T1000 (cell line): ENCODE measurements at regions not wholly inside any gene's neighbourhood (a gene's known extent, or its start where the extent isn't known, plus 50 kb on each side); places are given as distances from the start of the nearest gene placed in this dataset.
A peak's percentile ranks its signal among the peaks of the same experiment; 100 is the strongest.

Experiments used
- DNase-seq: peaks from one replicate; lab custom pipeline; 2025; ENCODE audit warnings: mixed read lengths; lab: John Stamatoyannopoulos, UW

DNA sequence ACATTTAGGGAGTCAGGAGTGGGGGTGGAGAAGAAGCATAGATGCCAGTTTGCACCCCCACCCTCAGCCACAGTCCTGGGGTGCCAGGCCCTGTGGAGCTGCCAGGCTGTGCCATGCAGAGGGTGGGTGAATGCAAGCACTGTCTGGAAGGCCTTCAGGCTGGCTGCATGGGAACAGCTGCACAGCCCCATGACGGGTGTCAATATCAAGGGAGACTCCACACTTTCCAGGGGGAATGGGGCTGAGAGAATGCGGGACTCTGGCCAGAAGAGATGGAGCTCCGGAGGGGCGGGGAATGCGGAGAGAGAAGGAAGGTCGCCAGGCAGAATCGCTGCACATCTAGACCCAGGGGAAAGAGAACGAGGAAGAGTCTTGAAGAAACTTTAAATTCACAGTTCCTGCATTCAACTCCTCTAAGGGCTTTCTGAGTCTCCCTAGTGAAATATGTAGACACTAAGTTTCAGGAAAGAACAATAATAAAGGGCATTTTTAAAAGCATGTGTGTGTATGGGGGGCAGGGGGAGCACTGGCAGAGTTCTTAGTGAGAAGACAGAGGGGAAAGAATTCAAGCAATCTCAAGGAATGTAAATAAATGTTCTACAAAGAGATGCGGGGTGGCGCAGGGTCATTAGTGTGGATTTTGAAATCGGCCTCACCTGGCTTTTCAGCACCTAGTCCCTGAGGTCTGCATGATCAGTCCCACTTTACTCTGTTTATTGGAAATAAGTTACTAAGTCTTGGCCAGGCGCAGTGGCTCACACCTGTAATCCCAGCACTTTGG, 59.1 kb downstream of the BOD1 start:
- no peak for DNase-seq

- DNase-seq = no peak
These were observed 60.1 kb downstream of the BOD1 start for GRCh38 chr5:173556142-173557028.

GRCh38 chr5:173554989-173555705, 61.3 kb downstream of the BOD1 start:
- no peak for DNase-seq

DNA sequence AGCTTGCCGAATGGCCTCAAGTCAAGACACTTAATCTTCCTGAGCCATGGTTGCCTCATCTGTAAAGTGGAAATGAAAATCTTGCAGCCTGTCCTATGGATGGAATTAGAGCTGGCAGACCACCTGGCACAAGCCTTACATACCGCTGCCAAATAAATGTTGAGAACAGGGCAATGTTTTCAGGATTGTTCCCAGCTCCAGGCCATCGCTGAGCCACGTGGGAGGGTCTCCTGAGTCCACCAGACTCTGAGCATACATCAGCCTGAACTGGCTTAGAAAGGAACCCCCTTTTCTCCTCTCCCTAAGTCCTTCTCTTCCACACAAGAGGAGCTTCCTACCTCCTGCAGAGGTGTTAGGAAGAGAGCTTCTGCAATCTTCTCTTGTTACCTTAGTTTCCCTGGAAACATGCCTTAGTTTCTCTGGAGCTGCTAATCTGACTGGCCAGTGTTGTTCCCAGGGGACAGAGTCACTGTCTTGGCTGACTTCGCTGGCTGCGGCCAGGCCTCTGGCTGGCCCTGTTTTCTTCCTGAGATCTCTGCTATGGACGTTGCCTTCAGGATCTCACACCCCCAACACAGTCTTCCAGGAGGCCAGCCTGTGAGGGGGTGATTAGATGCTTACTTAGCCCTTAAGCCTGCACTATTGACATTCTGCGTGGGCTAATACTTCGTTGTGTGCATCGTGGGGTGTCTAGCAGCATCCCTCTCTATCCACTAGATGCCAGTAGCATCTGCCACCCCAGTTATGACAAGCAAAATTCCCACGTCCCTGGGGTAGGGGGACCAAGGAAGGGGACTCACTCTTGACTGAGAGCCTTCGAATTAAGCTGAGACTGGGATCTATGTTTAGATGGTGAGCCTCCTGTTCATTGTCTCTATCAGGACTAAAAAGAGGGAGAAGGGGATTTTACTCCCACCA, 62.2 kb downstream of the BOD1 start:
- no peak for DNase-seq

DNA sequence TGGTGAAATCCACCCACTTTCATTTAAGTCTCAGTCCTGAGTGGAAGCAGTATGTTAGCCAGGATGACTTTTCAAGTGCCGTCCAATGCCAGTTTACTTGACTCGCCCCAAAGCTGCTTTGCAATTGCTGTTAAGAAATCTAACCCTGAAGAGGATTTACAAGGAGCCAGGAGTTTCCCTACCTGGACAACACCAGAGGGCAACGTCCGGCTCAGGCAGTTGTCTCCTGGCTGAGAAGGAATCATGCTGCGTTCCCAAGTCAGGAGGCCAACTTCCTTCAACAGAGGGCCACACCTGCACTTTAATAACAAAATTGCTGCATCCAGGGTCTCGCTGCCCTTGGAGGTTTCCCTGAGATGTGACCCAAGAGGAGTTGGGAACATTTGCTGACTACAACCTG, 65.8 kb downstream of the BOD1 start:
- no peak for DNase-seq

DNA sequence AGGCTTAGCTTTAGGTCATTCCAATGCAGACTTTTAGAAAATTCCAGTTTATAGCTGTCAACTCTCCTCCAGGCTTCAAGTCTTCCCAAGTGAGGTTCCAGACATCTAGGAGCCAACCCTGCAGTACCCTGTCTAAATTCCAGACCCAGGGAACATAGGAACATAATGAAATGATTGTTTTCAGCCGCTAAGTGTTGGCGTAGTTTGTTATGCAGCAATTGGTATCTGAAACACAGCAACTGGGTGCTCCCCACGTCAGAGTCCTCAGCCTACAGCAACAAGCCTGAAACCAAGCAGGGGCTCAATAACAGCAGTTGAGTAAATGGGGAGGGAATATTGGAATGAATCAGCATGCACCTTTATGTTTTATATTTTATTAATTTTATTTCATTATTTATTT, 66.8 kb downstream of the BOD1 start:
- no peak for DNase-seq

DNA sequence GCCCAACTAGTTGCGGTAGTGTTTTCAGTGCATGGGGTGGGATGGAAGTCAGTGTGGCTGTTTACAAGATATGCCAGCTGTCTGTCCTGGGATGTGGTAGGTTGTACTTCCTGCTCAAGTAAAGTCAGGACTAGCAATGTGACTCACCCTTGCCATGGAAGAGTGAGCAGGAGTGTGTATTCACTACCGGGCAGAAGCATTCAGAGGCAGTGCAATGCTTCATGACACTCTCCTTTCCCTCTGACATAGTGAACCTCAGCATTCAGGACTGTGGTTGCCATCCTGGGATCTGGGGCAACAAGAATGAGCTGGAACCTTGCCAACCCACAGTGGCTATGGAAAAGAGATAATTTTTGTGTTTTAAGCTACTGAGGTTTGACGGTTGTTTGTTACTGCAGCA, 68.9 kb downstream of the BOD1 start:
- DNase-seq = peak; percentile 11

GRCh38 chr5:173542964-173543363, 73.5 kb downstream of the BOD1 start:
- no peak for DNase-seq

GRCh38 chr5:173542159-173542558, 74.3 kb downstream of the BOD1 start:
- DNase-seq = no peak

GRCh38 chr5:173538654-173539053, 77.8 kb downstream of the BOD1 start:
- no peak for DNase-seq

GRCh38 chr5:173538018-173538417, 78.4 kb downstream of the BOD1 start:
- DNase-seq = no peak

- no peak for DNase-seq
These were observed 79.2 kb downstream of the BOD1 start for GRCh38 chr5:173537228-173537627.

GRCh38 chr5:173535976-173536639, 80.3 kb downstream of the BOD1 start:
- DNase-seq = no peak

DNA sequence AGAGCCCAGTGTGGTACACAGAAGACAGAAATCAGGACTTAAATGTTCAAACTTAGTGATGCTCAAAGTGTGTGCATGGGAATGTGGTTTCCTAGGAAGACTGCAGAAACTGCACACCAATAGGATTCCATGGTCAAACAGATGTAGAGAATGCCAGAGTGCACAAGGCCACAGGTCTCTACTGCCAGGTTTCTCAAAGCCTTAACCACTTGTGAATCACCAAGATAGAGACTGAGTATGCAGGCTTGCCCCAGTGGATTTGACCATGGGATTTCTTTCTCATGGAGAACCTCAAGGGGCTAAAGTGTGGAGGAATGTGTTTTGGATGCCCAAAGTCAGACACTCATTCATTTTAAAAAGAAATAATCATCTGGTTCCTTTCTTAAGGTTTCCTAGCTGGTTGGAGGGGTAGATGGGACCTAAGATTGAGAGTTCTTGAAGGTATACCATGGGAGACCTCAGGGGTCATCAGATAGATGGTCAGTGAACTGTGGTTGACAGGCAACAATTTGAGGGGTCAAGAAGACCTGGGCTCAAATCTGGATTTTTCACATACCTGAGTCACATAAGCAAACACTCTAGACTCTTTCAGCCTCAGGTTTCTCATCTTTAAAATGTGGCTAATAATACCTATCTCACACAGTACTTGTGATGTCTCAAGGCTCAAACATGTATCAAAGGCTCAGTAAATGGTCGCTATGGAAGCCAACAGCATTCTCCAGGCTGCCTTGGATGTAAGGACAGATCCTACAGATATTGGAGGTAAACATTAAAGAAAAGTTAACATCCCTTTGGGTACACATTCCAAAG, 81.1 kb downstream of the BOD1 start:
- no peak for DNase-seq

- DNase-seq = no peak
These were observed 81.8 kb downstream of the BOD1 start for GRCh38 chr5:173534664-173535063.

- no peak for DNase-seq
These were observed 82.4 kb downstream of the BOD1 start for GRCh38 chr5:173534031-173534430.

DNA sequence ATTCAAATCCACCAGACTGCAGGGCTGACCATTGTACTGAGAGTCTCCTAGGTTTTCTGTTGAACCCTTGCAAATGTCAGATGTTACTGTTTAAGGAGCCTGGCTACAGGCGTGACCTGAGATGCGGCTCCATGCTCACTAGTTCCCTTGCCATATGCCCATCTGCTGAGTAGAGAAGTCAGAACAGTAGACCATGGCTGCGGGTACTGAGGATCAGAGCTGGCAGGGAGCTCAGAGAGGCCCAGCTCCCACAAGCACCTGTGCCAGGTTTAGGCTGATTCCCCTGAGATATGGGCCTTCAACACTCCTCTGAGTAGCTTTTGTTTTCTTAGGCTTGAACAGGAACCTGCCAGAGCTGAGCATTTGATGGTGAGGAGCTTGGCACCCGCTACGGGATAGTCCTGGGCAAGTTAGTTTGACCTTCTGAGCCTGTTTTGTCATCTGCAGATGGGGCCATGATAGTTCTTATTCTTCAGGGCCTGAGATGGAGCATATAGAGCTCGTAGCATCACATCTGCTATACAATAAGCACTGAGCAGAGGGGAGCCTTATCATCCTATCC, 83.7 kb downstream of the BOD1 start:
- DNase-seq = no peak

DNA sequence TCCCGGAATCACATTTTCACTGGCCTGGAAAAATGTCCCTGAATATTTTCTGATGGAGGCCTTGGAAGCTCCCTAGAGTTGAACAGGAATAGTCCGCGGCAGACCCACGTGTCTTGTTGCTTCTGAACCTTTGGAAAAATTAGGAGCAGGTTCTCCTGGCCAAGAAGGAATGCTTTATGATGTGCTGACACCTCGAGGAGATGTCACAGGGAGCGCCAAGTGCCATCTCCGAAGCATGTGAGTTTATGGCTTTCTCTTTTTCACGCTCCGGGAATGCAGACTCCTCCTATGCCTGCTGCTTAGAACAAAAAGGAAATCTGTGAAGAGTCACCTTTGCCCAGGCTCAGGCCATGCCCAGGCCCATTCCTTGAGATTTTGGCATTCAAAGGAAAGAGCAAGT, 84.6 kb downstream of the BOD1 start:
- DNase-seq = no peak

DNA sequence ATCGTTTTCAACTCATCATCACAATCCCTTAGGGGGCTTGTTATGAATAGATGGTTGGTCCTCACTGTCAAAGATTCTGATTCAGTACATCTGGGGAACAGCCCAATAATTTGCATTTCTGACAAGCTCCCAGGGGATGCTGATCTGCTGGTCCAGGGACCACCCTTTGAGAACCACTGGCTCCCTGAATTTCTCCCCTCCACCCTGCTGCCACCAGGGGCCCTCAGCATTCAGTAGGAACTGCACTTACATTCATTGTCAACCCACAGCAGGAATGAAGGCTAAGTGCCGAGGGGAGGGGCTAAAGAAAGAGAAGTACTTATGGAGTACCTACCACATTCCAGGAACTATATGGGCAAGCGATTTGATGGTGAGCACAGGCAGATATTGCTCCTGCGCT, 85.9 kb downstream of the BOD1 start:
- DNase-seq = no peak

GRCh38 chr5:173529861-173530260, 86.6 kb downstream of the BOD1 start:
- no peak for DNase-seq
